GM18868 (cell line): ENCODE measurements at regions not wholly inside any gene's neighbourhood (a gene's known extent, or its start where the extent isn't known, plus 50 kb on each side); places are given as distances from the start of the nearest gene placed in this dataset.
"Not testable (repeated sequence)": the region's sequence is repeated elsewhere in the genome, so short reads cannot be mapped to it uniquely, and the experiment has no call there.

Experiments used
- ATAC-seq: cut with Tn5 transposase; IDR thresholded peaks from one replicate; pipeline ENCODE4 v1.9.1; 2021; ENCODE audit warnings: mild to moderate bottlenecking, moderate library complexity; ENCODE audit not compliant: unreplicated experiment

DNA sequence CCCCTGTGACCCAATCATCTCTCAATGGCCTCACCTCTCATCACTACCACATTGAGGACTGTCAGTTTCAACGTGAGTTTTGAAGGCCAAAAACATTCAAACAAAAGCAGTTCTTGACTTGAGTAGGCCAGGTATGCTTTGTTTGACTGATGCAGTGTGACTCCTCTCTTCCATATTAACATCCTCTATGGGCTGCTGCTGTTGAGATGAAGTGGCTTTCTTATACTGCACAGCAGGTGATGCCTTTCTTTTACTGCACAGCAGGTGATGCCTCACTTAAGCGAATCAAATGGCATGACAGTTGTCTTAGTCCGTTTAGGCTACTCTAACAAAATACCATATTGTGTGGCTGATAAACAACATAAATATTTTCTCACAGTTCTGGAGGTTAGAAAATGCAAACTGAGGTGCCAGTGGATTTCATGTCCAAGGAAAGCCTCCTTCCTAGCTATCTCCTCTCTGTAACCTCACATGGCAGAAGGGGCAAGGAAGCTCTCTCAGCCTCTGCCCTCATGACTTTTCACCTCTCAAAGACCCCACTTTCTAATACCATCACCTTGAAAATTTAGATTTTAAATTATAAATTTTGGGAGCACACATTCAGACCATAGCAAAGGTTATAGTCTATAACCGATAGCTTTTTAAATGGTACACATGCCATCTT, 2267.9 kb upstream of the AGA start:
- no peak for ATAC-seq

DNA sequence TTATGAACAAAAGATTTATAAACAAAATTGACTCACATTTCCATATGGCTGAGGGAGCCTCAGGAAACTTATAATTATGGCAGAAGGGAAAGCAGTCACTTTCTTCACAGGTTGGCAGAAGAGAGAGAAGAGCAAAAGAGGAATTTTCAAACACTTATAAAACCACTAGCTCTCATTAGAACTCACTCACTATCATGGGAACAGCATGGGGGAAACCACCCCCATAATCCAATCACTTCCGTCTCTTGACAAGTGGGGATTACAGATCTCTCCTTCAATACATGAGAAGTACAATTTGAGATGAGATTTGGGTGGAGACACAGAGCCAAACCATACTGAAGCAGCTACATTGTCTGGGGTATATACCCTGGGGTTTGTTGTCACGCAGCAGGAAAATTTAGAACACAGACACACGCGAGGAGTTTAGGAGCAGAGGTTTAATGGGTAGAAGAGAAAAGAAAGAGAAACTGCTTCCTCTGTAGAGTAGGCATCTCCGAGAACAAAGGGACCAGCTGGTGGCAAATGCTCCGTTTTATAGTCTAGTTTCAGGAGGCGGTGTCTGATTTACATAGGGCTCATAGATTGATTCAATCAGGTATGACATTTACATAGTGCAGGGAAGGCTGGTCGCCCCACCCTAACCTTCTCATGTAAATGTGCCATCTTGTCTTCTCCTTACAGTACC, 2277.7 kb upstream of the AGA start:
- ATAC-seq = no peak

DNA sequence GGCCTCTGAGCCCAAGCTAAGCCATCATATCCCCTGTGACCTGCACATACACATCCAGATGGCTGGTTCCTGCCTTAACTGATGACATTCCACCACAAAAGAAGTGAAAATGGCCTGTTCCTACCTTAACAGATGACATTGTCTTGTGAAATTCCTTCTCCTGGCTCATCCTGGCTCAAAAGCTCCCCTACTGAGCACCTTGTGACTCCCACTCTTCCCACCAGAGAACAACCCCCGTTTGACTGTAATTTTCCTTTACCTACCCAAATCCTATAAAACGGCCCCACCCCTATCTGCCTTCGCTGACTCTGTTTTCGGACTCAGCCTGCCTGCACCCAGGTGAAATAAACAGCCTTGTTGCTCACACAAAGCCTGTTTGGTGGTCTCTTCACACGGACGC, 2284.3 kb upstream of the AGA start:
- not testable (repeated sequence) for ATAC-seq

- ATAC-seq = no peak
Observed at GRCh38 chr4:179728305-179728704, 2286.1 kb upstream of the AGA start.

DNA sequence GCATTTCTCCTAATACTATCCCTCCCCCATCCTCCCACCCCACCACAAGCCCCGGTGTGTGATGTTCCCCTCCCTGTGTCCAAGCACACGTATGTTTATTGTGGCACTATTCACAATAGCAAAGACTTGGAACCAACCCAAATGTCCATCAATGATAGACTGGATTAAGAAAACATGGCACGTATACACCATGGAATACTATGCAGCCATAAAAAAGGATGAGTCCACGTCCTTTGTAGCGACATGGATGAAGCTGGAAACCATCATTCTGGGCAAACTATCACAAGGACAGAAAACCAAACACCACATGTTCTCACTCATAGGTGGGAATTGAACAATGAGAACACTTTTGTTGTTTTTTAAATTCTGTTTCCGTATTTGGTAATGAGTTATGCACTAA, 2294.6 kb upstream of the AGA start:
- not testable (repeated sequence) for ATAC-seq

DNA sequence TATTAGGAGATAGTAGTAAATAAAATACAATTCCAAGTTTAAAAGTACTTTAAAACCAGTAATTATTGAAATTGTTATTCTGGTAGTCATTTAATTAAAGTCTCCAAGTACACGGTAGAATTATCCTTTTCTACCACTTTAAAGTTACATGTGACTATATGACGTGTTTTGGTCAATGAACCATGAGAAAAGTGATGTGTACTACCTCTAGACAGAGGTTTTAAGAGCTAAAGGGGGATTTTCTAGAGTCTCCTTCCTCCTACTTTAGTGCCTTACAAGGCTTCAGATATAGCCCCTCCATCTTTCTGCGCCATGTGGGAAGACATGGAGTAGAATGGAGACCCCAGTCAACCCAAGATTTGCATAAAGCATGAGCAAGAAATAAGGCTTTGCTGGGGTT, 2296.6 kb upstream of the AGA start:
- peak; percentile 59 for ATAC-seq

- ATAC-seq = no peak
Observed at GRCh38 chr4:179747218-179747910, 2305.1 kb upstream of the AGA start.

DNA sequence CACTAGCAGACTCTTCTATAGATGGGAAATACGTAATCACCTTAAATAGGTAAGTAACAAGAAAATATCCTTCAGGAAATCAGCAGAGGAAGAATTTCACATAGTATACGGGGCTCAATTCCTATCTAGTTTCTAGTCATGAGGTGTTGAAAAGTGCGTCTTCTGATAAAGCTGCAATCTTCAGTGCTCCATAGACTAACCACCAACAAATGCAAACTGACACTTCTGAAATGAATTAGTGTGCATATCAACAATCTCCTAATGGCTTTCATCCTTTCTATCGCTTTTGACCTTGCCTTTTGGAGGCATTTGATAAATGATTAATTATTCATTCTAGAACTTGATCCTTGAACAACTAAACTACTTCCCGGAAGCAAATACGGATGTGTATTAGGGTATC, 2306.6 kb upstream of the AGA start:
- no peak for ATAC-seq

DNA sequence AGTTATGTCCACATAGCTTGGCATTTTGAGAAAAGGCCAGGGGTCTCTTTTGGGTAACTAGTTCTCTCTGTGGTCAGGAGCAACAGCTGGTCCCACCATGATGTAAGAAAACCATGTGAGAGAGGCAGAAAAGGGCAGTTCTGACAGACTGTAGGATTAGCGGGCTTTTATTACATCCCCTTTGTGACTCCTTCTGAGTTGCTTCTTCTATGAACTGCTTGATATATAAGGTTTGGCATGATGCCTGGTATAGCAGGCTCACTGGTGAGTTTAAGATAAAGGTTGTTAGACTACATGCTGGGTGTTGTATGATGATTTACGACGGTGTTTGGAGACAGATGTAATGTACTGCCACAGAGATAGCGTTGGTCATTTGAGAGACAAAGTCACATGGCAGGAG, 2308.1 kb upstream of the AGA start:
- ATAC-seq = no peak

- ATAC-seq = no peak
Observed at GRCh38 chr4:179751669-179752068, 2309.4 kb upstream of the AGA start.

- no peak for ATAC-seq
Observed at GRCh38 chr4:179755322-179755721, 2313.1 kb upstream of the AGA start.

DNA sequence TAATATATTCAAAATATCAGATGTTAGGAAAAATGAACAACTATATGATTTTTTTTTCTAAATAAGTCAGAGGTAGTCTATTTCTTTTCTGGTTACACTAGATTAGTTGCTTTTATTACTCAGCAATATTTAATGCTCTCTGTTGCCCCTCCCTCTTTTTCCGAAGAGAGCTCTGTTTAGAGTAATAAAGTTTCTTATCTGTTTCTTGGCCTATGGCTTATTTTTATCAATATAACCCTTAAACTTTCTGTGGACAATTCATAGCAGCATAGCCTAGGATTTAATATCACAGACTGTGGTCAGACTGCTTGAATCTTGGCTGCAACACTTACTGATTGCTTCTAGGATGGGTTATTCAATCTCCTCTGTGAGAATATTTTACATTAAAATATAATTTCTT, 2315.4 kb upstream of the AGA start:
- ATAC-seq = no peak

DNA sequence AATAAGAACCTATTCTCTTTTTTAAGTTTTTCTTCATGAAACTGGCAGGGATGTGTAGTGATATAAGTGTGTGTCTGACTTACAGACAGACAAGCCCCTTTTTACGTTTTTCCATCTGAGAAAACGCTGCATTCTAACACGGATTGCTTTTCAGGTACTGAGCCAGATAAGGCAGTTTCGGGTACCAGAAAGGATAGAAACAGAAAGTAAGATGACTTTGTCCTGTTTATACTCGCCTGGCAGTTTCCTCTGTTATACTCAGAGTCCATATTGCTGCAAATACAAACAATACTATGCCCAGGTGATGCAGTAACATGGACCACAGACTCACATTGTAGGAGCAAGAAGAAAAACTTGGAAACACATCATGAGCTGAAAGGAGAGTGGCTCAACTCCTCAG, 2320.6 kb upstream of the AGA start:
- peak; percentile 68 for ATAC-seq

DNA sequence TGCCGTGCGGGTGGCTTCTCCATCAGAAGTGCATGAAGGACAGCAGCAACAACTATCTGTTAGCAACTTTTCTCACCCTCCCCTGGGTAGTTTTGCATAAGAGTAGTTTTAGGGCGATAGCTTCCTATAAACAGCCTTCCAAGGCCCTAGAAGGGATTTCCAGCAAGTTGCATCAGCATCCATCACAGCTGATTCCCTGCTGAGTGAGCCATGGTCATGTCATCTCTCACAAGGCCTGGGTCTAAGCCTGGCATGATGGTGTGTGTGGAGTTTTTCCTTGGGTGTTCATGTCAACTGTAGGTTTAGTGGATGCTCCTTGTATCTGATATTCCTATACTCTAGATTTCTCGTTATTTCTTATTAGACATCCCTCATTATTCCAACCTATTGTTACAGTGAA, 2324.7 kb upstream of the AGA start:
- no peak for ATAC-seq

GRCh38 chr4:179768996-179769395, 2326.8 kb upstream of the AGA start:
- ATAC-seq = no peak

DNA sequence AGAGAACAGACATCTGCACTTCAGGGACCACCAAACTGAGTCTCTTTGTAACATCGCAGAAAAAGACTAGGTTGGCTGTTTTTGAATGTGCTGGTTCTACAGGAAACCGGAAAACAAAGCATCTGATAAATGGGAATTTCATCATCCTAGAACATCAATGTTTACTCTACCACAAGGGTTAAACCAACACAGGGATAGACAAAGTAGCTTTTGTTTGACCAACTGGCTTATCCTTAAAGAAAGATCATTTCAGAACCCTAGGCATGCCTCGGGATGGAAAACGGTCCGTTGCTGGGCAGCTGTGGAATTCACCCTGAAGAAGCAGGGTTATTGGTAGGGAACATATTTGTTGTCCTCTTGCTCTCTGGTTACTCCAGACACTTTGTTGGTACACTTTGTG, 2355.5 kb upstream of the AGA start:
- no peak for ATAC-seq

DNA sequence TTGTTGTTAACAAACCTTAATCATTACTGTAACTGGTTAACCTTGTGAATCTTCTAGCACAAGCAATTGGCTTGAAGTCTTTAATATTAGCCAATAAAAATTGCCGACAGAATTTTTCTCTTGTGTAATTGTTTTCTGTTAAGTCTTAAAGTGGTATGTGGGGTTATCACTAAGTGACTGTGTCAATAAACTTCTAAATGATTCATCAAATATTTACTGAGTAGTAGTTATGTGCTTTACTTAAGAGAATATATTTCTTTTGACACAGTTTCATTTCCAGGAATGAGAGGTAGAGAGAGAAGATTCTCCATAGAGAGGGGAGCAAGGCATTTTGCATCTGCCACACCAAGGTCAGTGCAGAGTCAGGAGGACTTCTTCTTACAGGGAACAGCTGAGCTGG, 2361.6 kb upstream of the AGA start:
- no peak for ATAC-seq

- ATAC-seq = no peak
Observed at GRCh38 chr4:179804440-179804839, 2362.2 kb upstream of the AGA start.

DNA sequence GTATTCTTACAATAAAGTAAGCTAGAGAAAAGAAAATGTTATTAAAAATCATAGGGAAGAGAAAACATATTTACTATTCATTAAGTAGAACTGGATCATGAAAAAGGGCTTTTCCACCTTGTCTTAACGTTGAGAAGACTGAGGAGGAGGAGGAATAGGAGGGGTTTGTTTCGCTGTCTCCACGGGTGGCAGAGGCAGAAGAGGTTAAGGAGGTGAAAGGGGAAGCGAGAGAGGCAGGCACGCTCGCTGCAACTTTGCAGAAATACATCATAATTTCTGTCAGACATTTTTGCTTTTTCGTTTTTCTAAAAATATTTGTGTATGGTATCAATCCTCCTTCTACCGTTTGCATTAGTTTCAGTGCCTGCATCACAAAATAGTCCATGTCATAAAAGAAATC, 2375.1 kb upstream of the AGA start:
- ATAC-seq = no peak

DNA sequence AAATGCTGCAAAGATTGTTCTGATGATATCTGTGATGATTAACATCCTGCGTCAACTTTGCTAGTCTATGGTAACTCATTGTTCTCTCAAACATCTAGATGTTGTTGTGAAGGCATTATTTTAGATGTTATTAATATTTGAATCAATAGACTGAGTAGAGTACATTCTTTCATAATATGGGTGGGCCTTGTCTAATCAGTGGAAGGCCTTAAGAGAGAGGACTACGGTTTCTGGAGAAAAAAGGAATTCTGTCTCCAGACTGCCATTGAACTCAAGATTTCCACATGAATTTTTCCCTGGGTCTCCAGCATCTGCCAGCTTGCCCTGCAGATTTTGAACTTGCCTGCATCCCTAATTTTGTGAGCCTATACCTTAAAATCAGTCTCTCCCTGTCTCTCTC, 2381.1 kb upstream of the AGA start:
- no peak for ATAC-seq

DNA sequence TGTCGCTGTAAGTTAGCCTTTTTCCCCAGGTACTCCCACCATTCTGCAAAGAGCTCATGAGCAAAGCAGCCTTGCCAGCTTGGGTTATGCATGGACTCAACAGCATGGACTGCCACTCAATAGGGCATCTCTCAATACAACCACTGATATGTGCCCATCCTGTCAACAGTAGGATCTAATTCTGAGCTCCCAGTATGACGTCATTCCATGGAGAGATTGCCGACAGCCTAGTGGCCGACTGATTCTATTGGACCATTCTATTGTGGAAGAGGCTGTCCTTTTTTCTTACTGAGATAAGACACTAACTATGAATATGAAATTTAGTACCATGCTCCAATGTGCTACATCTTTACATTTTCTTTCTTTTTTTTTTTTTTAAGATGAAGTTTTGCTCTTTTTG, 2389.0 kb upstream of the AGA start:
- ATAC-seq = no peak
